Muscle of back (tissue), 3 donors: ENCODE measurements at regions not wholly inside any gene's neighbourhood (a gene's known extent, or its start where the extent isn't known, plus 50 kb on each side); places are given as distances from the start of the nearest gene placed in this dataset.

ENCODE experiments used
- DNase-seq, 3 donors: peaks; one replicate each; pipeline versions ENCODE4 v3.0.0 to v3.0.0-alpha.2; 2013

GRCh38 chr9:90393365-90394152 lies 249.1 kb downstream of the DIRAS2 start:
- DNase-seq: peak in 1 of 3 donors; percentile 7

DNA sequence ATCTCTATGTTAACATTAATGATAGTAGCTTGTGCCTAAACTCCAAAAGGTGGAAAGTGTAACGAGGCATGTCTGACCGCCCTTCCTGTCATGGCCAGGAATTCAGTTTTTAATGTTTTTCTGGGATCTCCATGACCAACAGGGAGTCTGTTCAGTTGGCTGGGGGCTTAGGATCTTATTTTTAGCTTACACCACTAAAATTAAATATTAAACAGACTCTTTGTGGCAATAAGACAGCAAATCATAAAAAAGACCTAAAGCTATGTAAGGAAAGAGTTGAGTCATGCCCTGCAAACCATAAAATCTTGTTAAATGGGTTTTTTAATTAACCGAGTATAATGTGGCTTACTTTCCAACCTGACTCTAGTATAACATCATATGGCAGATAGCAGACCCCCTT lies 247.8 kb downstream of the DIRAS2 start:
- DNase-seq: no peak

GRCh38 chr9:90400091-90400490 lies 242.5 kb downstream of the DIRAS2 start:
- no peak for DNase-seq

DNA sequence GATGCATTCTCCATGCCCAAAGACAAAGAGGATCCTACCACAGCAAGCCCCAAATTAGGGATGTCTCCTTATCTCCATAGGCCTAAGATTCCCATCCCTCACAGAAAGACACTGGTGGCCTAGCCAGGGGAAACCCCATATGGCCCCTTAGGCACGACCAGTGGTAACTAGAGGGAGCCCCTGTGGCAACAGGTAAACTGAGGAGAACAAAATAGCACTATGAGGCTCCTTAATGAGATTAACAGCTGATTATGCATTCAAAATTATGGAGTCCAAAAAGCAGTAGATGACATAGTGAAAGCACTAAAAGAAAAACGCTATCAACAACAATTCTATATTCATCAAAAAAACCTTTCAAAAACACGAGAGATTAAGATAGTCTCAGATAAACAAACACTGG lies 234.0 kb downstream of the DIRAS2 start:
- no peak for DNase-seq

GRCh38 chr9:90419221-90419851 lies 223.3 kb downstream of the DIRAS2 start:
- no peak for DNase-seq

DNA sequence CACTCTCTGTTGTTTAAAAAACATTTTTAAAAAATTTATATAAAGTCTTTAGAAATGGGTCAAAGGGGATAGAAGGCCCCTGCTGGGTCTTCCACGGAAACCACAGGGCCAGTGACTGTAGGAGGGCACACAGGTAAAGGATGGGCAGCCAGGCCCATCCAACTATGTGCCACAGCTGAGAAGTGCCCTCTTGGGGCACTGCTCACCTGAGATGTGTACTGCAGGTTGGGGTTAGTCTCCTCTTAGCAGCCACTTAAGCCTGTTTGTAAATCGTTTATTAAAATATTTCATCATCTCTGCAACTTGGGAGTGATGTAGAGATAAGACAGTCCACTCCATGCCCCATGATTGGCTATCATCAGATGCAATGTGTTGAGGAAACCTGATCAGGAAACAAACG lies 222.4 kb downstream of the DIRAS2 start:
- DNase-seq: no peak

DNA sequence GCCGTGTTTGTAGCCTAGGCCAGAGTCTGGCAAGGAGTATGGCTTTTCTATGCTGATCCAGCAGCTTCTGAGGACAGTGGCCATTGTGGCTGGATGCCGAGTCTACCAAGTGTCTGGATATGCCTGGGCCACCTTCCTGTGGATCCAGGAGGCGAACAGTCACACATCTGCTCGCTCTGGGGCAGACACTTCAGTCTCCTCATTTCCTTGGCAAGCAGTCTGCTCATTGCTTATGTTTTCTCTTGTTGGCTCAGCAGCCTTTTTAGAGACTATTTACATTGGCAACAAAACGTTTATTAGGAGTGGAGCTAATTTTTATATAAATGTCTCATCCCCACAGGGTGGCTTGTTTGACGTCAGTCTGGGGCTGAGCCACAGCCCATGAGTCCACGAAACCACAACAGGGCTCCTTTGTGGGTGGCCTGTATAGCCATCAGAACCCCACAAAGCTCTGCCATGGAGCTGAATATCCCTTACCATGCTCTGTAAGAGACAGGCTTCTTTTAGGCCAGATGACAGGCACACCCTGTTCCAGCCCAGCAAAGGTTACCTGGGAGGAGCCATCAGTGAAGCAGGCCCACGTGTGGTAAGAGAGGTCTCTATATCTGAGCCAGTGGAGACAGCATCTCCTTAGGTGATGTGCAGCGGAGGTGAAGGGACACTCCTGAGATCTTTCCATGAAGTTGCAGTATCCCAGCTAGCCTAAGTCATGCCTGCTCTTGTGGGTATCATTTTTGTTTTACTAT lies 221.7 kb downstream of the DIRAS2 start:
- DNase-seq: no peak

DNA sequence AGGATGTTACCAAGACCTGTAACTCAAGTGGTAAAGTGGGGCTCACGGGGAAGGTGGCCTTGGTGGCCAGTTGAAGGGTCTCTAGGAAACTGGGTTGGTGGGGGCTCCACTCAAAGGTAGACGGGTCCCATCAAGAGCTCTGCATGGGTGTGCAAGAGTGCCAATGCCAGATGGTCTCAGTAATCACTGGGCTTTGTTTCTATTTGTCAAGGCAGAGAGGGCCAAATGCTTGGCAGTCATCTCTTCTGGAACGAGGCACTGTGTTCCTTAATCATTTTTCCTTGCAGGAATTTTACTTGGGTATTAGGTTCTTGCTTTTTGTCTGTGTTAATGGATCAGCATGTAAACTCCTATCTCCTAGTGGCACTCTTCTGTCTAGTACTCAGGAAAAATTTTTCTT lies 220.8 kb downstream of the DIRAS2 start:
- no peak for DNase-seq

GRCh38 chr9:90423661-90424193 lies 218.9 kb downstream of the DIRAS2 start:
- no peak for DNase-seq

DNA sequence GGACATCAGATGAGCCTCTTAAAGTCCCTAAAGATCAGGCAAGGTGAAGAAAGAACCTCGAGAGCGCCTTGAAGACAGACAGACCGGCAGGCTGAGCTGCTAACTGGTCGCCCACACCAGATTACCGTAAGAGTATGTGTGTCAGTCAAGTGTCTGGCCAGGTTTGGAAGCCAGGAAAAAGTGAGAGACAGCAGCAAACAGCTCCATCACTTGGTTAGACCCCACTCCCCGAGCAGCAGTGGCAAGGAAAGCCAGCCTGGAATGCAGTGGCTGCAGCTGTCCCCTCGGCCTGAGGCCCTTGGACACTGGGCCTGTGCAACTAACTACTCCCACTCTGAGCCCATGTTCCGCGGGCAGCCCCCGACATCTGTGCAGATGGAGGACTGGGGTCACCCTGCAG lies 214.1 kb downstream of the DIRAS2 start:
- DNase-seq: no peak

- DNase-seq: peak in 2 of 3 donors; percentile 1 to 20
Observed at GRCh38 chr9:90432951-90433350, 209.7 kb downstream of the DIRAS2 start.

DNA sequence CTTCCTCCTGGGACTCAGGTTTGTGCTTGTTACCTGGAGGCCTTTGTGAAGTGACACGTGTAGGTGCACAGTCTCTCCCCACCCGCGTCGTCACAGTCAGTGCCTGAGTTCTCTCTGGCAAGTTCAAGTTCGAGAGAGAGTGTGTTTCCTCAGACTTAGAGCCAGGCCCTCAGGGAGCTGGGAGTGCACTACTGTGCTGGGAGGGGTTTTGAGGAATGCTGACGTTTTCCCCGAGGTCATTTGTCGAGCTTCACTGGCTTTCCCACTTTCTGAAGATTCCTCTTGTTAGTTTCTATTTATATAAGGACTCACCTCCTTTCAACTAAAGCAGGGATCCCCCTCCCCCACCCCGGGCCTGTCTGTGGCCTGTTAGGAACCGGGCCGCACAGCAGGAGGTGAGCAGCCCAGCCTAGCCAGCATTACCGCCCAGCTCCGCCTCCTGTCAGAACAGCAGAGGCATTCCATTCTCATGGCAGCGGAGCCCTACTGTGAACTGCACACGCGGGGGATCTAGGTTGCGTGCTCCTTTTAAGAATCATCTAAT lies 209.2 kb downstream of the DIRAS2 start:
- DNase-seq: peak; percentile 3 to 19 (median 18)

DNA sequence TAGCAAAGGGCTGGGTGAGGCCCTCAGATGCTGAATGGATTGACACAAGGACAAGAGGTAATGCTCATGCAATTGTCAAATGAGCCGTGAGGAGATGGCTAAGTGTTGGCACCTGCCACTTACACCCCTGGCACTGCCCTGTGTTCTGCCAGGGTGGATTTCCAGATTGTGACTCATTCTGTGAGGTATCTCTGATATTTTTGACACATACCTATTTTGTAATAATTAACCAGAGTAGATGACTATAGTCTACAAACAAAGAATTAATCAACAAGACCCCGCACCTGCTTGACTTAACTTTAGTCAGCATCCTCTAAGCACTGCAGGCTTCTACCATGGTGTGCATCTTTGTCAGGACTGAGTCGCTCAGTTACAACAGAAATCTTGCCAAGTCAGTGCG lies 200.8 kb downstream of the DIRAS2 start:
- no peak for DNase-seq

GRCh38 chr9:90442723-90443122 lies 199.9 kb downstream of the DIRAS2 start:
- no peak for DNase-seq

GRCh38 chr9:90444609-90445204 lies 197.9 kb downstream of the DIRAS2 start:
- DNase-seq: no peak

DNA sequence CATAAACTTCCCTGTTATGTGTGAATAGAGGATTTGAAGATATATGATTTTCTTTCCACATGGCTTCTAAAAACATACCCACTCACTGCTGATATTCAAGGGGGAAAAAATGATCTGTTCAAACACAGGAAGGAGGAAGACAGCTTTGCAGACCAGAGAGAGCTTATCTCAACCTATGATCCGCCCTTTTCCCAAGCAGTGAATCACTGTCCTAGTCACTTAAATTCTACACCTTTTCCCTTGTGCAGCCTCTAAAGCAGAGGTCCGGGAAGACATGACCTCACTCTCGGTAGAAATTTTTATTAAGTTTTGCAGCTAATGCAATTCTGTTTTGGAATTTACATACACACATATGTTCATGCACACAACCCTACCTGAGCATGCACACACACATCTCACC lies 197.2 kb downstream of the DIRAS2 start:
- DNase-seq: no peak

GRCh38 chr9:90446200-90446948 lies 196.2 kb downstream of the DIRAS2 start:
- DNase-seq: no peak

- DNase-seq: no peak
Observed at GRCh38 chr9:90447773-90448172, 194.9 kb downstream of the DIRAS2 start.

DNA sequence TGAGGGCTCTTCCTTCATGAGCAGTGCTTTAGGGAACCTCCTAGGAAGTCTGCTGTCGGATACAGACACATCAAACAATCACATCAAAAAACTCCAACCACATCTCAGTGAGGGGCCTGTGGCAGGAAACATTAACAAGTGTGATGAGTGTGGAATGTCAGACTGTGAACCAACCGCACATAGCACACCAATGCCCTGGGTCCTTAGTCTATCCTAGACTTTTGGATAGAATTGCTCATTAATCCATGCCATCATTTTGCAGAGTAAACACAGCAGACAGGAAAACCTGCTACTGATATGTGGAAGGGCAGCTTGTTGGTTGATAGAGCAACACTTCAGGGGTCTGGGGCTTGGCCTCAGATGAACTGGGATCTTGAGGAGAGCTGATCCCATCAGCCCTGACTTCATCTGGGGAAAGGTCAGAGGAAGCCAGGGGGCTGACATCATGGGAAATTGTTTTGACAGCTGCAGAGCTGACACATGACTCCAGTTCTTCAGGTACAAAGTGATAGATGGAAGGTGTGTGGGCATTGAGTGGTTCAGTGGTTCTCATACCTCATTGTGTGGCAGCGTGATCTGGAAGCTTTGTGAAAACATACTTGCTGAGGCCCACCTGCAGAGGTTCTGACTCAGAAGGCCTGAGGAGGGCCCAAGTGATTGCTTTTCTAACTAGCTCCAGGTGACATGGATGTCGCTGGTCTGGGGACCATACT lies 193.3 kb downstream of the DIRAS2 start:
- DNase-seq: no peak

- DNase-seq: no peak
Observed at GRCh38 chr9:90451804-90452203, 190.8 kb downstream of the DIRAS2 start.
